NK-92 treated with Interleukin-12 subunit alpha and Interleukin-12 subunit beta, amount 100 ng/mL, for 24 hours (cell line): ENCODE measurements at regions not wholly inside any gene's neighbourhood (a gene's known extent, or its start where the extent isn't known, plus 50 kb on each side); places are given as distances from the start of the nearest gene placed in this dataset.
"Not testable (repeated sequence)": the region's sequence is repeated elsewhere in the genome, so short reads cannot be mapped to it uniquely, and the experiment has no call there.

Experiments
- DNase-seq: peaks from one replicate; lab custom pipeline; 2025; lab: John Stamatoyannopoulos, UW

DNA sequence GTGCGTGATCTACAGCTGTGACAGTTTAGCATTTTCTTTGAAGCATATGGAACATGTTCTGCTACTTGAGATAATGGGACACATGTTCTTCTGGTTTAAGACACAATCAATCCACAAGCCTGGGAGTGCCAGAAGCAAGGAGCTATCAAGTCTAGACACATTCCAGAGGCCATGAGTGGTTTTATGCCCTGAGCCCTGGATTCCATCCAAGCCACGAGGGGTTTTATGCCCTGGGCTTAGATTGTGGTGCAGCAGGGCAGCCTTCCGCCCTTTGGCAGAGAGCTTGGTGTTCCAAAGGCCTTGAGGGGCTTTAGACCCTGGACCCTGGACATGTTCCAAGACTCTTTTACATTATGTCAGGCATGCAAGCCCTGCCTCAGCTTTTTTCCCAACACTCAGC is 1289.6 kb upstream of the SLC39A10 start:
- not testable (repeated sequence) for DNase-seq

DNA sequence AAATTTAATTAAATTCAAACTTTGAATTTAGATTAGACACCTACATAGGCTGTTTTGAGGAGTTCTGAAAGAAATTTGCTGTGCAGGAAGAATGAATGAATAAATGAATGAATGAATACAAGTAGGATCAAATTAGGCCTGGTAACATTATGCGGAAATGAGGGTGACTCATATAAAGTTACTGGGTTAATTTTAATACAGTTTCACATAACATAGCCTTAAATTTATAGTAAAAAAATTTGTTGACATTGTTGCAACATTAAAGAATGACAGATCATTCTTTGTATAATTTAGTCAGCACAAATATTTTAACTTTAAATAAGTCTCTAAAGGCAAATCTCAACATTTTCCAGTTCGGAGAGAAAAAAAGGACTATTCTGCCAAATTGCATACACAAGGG is 1293.1 kb upstream of the SLC39A10 start:
- DNase-seq, result no peak

DNA sequence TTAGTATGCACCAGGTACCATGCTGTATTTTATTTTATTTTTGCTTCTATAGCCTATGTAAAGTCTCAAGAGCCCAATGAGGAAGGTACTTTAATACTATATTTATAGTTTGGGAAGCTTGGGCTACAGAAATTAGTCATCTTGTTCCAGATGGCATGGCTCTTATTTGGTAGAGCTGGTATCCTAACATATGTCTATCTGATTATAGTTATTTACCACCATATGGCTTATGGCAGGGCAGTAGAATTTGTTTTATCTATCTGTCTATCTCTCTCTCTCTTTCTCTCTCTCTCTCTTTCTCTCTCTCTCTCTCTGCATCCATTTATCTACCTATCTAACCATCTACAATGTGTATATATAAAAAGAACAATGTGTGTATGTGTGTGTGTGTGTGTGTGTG is 1293.7 kb upstream of the SLC39A10 start:
- DNase-seq, result no peak

DNA sequence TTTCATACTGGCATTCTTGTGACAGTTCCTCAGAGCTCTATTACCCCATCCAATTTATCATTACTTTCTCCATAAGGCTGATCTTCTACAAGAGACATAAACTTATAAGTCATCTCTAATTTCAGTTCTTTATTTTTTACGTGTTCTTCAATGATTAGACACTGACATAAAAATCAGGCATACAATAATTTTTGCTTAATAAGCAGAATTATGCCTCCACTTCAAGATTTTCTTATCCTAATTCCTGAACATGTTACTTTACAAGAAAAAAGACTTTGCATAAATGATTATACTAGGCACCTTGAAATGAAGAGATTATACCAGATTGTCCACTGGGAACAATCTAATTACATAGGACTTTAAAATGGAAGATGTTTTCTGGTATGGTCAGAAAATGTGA is 1304.5 kb upstream of the SLC39A10 start:
- no peak for DNase-seq

DNA sequence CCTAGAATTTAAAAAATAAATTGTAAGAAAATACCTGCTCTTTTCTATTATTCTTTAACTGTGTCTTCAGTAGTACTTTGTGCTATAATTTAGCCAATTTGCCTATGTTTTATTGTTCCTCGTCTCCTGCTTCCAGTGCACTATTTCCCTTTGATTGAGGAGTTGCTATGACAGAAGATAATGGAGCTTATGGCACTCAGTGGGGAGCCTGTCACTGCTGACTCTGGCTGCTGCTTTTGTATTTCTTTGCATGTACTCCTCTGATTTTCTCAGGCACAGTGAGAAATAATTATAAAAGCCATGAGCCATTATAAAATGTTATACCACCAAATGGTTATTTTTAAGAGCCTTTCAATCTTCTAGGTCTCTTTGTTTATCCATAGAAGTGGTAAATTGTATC is 1310.8 kb upstream of the SLC39A10 start:
- no peak for DNase-seq

DNA sequence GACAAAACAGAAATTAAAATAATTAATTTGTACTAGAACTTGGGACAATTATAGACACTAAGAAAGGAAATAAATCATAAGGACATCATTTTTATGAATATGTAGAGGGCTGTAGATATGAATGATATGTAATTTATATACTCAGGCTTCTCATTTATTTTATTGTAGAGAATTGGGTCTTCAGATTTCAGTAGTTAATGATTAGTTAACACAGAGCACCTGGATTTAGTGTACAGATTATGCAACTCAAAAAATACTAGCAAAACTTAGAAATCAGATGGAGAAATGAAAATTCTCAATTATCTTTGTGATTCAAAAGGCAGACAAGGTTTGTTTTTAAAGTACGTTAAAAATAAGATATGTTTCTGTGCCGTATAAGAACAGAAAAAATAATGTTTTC is 1311.7 kb upstream of the SLC39A10 start:
- no peak for DNase-seq

DNA sequence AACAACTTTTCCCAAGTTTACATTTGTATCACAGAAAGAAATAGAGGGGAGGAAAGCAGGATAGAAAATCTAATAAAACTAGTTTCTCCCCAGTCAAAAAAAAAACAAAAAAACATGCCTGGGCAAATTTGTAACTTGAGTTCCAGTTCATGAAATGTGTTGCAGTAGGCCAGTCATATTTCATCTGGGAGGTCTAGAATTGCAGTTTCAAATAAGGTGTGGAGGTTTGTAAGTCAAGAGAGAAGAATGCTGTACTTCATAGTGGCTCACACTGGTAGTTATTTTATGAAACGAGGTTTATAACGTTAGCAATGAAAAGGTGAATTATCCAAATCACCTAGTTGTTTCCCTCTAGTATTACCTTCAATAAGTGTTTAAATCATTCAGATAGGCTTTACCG is 1313.9 kb upstream of the SLC39A10 start:
- DNase-seq, result no peak

DNA sequence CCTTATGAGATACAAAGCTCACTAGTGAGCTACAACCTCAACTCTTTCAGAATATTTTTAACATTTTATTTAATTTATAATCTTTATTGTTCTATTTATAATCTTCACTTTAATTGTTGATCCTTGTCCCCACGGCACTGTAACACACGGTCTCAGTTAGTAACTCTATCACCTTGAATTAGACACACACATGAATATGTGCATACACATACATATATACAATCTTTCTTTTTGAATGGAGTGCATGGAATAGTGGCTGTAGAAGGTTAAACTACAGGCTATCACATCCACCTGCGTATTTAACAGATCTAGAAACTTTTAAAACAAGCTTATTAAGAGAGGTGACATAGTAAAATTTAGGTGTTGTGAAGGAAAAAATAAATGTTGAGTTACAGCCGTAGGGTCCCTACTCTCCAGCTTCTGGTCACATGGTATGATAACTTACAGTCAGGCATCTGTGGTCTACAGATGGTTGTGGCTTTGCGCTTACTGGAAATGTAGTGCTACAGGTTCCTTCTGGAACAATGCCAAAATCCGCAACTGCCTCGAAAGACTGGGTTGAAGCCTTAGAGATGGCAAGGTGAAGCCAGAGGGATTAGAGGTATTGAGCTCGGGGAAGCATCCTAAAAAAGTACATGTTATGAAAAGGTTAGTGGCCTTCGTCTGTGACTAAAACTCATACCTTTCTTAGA is 1324.1 kb upstream of the SLC39A10 start:
- DNase-seq, result no peak

DNA sequence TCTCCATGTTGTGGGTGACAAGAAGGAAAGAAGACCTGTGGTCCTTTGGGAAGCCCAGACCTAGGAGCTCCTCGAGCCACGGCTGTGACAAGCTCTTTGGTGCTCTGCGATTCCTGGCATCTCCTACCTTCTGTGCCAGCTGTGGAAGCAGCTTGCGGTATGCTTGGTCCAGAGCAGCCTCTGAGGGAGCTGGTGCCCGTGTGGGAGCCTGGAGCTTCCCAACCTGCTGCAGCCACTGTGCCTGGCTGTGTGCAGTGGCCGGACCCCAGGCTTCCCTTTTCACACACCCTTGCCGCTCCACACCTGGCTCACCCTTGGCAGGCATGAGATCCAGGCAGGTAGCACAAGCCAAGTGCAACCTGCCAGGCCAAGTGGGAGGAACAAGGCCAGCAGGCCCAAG is 1328.6 kb upstream of the SLC39A10 start:
- DNase-seq, result no peak

DNA sequence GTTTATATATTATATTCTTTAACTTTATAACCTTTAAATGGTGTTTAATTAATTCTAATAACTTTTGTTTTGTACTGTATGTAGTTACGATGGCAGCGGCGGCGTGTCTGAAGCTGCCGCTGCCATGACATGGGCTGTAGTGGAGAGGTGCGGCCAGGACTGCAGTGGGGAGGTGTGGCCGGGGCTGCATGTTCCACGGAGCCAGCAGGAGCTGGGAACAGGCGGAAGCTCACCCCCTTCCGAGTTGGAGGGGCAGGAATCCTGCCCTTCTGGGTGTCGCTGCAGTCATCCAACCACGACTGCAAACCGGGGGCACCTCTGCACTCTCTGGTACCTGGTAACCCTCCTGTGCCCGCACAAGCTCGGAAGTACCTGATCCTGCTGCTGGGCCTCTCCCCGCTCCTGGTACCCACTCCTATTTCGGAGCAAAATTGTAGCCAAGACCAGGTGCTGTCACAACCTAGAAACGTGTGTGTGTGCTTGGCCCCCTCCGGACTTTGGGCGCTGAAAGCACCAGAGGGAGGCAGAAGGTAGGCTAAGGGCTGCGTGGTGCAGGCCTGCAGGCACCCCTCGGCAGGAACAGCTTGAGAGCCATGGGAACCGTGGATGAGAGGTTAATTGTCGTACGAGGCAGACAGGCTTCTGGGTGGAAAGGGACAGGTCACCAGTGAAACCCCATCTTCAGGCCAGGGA is 1329.7 kb upstream of the SLC39A10 start:
- DNase-seq, result no peak

DNA sequence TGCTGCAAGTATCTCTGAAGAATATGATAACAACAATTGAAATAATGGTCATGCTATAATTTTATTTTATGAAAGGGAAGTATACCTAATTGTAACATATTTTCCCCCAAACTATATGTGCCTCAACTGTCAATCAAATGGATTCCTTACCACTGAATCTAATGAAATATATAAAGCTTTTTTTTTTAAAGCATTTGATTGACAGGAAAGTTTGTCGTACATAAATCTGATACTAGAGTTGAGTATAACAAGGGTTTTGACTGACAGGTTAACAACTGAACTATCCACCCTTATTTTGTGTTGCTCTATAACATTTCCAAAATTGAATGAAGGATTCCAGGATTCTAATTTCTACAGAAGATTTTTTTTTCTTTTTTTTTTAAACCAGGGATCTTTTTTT is 1333.3 kb upstream of the SLC39A10 start:
- no peak for DNase-seq

DNA sequence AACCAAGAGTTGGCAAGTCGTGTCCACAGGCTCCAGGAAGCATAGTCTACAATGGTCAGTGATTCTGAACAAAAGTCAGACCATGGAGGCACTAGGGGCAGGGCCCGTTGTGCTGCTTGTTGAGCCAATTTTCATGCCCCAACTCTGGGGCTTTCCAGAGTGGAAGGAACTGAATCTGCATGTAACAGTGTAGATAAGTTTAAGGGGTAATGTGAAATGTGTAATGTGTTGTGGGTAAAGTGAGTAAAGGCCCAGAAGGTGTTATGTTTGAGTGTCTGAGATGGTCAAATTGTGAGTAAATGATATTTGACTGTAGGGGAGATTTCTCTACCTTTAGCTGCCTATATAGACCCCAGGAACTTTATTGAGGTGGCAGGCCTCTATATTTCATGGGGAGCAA is 1336.5 kb upstream of the SLC39A10 start:
- DNase-seq, result no peak

DNA sequence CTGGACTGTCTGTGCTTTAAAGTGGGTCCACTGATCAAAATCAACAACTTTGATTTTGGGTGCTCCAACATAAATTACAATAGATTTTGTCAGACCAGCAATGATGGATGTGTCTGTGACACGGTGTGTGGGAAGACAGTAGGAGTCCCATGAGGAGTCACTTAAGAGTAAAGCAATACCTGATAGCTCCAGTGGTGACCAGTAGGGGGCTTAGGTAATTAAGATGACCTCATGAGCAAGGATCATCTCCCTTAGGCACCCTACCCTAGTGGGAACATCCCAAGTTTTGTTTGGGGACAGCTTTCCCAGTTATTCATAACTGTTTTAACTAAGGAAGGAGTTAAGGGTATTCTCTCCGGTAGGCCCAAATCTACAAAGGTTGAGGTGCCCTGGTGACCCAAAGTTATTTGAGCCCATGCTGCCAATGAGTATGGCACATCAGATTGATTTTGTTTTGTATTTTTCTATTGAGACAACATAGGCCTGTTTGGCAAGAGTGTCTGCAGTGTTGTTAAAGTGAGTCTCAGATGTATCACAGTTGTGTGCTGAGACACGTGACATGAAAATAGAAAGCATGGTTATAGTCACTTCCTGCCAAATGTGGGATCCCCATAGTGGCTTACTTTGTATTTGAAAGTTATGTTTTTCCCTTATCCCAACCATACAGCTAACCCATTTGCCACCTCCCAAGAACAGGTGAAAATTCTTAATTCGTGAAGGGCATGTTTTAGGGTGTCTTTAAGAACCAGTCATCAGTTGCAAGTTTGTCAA is 1337.6 kb upstream of the SLC39A10 start:
- no peak for DNase-seq

DNA sequence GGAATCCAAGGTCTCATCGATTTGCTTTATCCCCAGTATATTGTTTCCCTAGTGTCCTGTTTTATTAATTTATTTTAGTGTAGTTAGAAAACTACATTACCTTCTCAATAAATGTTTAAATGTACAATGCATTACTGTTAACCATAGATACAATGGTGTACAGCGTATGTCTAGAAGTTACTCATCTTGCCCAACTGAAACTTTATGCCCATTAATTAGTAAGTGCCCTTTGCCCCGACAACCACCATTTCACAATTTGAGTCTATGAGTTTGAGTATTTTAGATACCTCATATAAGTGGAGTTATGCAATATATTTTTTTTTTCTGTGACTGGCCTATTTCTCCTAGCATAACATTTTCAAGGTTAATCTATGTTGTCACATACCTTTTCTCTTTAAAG is 1343.0 kb upstream of the SLC39A10 start:
- no peak for DNase-seq

DNA sequence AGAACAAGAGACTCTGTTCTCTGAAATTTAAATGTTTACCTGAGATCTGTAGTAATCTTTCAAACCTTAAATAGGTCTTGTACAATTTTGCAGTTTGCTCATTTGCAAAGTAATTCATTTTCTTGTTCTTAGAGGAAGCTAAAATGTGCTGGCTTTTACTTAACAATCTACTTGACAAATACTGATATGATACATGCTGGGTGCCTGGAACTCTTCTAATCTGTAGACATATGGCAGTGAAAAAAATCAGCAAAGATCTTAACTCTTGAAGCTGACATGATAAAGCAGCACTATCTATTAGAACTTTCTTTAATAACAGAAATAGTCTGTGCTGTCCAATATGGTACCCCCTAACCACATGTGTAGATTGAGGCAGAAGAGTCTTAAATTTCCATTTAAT is 1352.8 kb upstream of the SLC39A10 start:
- no peak for DNase-seq

DNA sequence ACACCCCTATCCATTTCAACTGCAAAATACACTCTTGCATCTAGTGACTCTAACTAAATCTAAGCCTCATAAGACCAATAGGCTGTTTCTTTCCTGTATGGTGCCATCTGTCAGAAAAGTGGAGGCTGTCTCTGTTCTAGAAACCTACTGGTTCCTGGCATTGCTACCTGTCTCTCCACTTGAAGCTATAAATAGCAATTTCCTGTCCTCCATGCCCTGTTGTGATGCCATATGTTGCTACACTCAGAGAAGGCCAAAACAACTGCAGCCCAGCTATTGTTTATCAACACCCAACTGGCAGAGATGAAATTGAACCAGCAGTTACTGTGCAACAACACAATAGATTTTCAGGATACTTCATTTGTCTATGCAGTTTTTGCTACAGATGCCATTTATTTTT is 1355.1 kb upstream of the SLC39A10 start:
- DNase-seq, result no peak

DNA sequence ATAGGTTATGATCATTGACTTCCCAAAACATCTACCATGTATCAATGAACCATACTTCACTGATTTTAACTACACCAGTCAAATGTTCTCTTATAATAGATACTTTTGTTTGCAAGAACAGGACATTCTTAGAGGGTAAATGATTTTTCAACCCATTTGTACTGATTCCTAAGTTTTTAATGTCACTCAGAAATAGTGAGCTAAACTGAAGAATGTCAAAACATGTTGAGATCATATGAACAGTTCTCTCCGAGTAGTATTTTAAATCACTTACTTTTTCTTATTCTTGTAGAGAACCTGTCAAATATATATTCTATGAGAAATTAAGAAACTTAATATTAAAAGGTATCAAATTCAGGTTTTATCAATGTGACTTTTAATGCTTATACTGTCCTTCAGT is 1362.9 kb upstream of the SLC39A10 start:
- DNase-seq, result no peak

DNA sequence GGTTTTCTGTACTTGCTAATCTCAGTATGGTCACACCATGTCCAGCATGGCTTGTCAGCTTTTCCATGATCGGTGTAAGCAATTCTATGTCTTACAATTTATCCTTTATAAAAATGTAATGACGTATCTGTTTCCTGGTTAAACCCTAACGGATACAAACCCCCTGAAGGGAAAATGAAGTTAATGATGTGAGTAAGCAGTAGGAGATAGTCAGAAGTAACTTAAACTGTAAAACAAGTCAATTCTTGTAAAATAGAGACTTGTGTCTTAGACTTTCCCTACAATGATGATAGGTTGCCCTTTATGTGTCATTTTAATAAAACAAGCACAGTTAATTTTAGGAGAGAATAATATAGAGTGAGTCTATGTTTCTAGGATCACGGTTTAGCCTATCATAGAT is 1365.9 kb upstream of the SLC39A10 start:
- no peak for DNase-seq

DNA sequence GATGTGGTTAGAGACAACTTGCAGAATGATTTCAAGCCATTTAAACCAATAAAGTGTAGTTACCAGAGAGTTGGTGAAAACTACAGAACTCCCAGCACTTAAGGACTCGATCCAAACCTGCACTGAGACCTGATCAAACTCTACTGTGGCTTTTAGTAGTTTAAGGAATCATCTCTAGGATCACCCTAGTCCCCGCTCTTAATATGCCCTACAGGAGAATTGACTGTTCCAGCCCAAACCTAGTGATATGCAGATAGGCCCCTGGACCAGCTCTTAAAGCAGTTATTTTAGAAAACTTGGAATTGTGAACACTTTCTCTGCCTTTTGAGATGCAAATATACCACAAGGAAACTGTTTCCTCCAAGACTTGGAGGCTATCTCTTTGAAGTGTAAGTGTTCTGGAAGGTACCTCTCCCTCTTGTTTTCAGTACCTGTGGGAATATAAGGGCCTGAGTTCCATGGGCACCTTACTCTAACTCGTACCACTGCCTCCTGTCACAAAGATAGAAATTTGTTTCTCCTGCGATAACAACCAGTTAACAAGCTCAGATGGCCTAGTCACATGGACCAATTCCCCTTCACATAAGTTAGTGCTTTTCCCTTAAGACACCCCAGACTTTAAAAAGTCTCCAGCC is 1367.2 kb upstream of the SLC39A10 start:
- DNase-seq, result no peak

DNA sequence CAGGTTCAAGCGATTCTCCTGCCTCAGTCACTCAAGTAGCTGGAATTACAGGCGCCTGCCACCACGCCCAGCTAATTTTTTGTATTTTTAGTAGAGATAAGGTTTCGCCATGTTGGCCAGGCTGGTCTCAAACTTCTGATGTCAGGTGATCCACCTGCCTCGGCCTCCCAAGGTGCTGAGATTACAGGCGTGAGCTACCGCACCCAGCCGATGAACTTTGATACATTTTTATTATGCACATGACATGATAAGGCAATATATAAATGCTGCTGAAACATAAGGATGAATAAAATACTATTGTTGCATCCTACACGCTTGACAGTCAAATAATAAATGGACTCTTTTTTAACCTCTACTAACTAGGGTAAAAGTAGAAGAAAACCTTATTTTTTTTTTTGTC is 1380.4 kb upstream of the SLC39A10 start:
- not testable (repeated sequence) for DNase-seq

DNA sequence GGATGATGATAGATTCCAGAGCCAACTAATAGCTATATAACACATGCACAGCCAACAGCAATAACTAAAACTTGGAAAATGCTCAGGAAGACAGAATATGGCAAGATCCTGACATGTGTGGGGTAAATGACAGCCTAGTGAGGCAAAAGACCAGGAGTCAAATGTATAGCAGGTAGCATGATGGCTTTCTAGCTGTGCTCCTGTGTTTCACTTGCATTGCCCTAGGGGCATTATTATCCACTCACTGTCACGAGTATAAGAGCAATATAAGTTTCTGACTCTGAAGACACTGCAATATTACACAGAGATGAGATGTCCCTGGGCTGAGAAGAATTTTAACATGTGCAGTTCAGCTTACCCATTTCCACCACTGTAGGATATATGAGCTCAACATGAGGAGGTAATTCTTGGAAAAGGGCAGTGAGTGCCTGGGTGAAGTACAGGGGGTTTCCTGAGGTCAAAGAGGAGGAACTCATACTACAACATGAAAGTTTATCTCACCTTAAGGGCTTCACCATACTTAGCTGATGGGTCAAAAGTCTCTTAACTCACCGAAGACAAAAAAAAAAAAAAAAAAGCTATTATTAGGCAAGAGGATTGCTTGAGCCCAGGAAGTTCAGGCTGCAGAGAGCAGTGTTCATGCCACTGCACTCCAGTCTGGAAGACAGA is 1385.6 kb upstream of the SLC39A10 start:
- no peak for DNase-seq

DNA sequence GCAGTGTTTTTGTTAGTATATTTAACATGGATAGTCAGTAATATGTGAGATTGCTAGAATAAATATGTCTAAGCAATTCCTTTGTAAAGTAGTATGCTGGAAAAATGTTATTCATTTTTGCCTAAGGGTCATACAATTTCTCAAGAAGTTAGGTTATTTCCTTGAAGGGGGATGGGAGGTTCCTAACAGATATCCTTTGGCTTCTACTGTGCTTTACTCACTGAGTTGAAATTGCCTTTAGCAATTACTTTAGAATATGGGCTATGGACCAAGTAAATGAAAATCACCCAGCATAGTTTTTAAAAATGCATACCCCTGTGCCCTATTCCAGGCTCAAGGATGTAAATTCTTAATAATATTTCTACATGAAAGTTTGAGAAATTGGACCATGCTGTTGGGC is 1386.4 kb upstream of the SLC39A10 start:
- no peak for DNase-seq
